Kidney glomerular epithelial cell (primary cell): ENCODE measurements at regions not wholly inside any gene's neighbourhood (a gene's known extent, or its start where the extent isn't known, plus 50 kb on each side); places are given as distances from the start of the nearest gene placed in this dataset.
"Not testable (repeated sequence)": the region's sequence is repeated elsewhere in the genome, so short reads cannot be mapped to it uniquely, and the experiment has no call there.

ENCODE experiments used
- DNase-seq: peaks from one replicate; lab custom pipeline; 2025; lab: John Stamatoyannopoulos, UW

- no peak for DNase-seq
Measured at GRCh38 chr10:121135512-121135911, 284.4 kb downstream of the WDR11 start.

DNA sequence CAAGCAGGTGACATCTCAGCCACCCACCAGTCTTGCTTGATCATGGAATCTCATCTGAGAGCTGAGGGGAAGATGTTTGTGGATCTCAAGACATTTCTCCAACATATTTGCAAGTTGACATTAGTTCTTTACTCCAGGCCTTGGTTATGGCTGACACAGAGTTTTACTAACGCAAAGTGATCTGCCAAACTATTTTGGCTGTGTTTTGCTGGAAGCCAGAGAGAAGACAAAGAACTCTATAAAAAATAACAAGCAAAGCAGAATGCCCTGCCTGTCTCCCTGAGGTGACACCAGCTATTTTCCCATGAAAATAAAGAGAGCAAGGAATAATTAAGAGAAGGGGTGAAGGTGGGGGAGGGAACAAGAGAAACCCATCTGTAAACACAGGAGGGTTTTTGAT is 286.4 kb downstream of the WDR11 start:
- DNase-seq: no peak

- no peak for DNase-seq
Measured at GRCh38 chr10:121138112-121138860, 287.1 kb downstream of the WDR11 start.

- no peak for DNase-seq
Measured at GRCh38 chr10:121138918-121139317, 287.8 kb downstream of the WDR11 start.

- DNase-seq: not testable (repeated sequence)
Measured at GRCh38 chr10:121145802-121146395, 294.7 kb downstream of the WDR11 start.

DNA sequence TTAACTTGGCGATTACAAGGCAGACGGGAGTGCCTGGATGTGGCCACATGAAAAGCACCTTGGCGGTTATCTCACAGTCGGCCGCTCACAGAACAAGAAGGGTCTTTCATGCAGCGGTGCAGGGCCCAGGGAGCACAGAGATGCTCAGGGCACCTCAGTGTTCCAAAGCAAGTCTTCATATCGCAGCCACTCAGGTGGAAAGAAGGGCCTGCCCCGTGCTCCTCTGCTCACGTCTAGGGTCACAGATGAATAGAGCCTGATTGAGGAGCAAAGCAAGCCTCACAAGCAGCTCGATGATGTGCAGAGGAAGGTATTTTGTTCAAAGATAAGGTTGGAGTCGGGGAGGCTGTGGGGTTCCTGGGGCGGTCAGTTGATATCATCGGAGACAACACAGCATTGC is 297.8 kb downstream of the WDR11 start:
- DNase-seq: no peak

DNA sequence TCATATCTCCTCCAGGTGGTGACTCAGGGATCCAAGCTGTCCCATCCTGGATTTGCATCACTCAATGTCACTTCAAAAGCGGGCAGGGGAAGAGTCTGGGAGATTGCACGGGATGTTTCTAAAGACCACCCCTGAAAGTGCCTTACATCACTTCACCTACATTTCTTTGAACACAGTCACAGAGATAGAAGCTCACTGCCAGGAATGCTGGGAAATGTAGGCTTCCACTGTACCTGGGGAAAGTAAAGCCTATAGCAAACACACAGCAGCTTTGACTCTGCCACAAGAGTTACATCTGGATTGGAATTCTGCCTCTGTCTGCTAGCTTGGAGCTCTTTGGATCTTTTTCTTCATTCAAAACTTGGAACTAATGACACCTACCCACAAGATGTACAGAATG is 300.9 kb downstream of the WDR11 start:
- DNase-seq: no peak

DNA sequence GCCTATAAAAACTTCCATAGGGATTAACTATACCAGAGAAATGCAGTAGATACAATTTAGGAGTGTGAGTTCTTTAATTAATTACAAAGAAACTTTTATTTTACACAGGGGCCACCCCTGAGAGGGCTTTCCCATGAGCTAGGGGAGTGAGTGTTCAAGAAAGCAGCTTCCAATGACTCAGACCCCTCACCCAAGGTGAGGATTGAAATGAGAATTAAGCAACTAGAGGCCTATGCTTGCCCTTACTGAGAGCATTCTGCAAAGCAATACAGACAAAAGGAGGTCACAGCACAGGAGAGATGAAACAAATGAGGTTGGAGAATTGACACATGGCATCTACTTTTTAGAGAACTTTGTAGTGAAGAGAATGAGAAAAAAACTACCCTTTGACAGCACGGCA is 301.8 kb downstream of the WDR11 start:
- no peak for DNase-seq

DNA sequence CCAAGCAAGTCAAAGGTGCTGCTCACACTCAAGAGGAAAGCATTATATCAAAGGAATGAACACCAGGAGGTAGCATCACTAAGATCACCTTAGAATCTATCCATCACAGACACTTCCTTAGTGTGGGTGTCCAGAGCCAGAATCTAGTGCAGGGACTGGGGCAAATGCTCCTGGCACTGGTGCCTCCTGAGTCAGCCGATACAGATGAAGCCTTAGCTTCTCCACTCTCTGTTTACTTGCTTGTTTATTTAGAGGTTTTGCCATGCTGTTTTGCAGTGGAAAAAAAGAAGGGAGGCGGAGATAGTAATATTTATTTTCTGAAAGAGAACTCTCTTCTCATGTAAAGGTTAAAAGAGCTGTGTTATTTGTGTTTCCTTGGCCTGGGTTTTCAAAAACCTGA is 303.1 kb downstream of the WDR11 start:
- no peak for DNase-seq

DNA sequence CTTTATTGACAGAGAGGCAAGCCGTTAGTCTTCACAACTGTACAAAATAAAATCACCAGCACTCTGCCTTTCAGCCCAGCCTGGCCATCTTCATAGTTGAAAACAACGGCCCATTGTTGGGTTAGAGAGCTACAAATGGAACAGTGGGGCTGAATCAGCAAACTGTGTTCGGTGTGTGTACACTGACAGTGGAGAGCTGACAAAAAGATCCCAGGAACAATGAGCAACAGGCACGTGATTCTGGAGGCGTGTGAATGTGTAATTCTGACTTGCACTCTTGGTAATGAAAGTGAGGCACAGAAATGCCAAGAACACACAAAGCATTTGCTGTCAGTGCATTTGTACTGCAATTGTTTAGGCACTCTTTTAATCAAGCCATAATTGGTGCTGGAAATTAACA is 303.7 kb downstream of the WDR11 start:
- no peak for DNase-seq

DNA sequence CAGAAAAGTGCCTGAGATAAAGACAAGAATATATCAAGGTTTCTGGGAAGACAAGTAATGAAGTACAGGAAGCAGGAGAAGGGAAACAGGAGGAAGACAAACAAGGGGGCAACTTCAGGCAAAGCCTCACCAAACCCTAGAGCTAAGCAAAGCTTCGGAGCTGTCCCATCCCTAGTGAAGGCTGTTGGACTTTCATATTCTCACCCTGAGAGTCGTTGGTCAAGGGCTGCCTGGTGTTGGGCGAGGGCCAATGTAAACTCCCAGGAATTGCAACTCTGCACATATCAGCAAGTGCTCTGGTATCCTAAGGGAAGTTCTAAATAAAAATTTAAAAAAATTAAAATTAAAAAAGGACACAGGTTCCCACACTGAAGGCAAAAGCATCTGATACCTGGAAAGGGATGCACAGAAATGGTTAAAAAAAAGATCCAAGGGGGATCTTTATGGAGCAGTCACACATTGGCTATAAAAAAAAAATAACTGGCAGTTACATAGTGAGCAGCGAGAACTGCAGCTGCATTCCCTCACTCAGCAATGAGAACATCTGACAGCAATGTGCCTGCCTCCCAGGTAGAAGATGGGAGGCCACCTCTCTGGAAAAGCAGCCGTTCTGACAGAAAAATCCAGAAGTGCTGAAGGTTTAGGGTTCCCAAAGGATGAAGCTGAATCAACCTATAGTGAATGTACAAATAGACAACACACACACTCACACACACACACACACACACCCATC is 304.7 kb downstream of the WDR11 start:
- no peak for DNase-seq

- DNase-seq: no peak
Measured at GRCh38 chr10:121157998-121158397, 306.8 kb downstream of the WDR11 start.

DNA sequence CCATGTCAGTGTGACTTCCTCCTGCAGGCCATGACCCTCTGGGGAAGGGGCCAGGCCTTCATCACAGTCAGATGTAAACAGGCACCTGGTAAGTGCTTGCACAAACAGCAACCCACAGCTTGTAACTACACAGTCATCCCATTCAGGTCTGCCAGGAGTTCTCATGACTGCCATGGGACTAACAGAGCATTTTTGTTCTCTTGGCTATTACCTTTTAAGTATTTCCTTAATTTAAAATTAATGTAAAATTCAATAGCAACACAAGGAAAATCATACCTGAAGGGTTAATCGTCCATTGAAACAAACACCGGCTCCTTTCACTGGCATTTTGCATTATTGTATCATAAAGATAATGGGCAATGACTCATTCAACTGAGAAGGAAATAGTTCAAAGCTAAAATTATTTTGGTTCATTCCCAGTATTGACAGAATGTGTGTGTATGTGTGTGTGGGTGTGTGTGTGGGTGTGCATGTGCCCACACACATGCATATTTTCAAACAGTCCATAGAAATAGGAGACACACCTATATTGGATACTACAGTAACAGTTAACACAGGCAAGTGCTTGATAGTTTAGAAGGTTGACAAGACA is 307.9 kb downstream of the WDR11 start:
- DNase-seq: no peak

DNA sequence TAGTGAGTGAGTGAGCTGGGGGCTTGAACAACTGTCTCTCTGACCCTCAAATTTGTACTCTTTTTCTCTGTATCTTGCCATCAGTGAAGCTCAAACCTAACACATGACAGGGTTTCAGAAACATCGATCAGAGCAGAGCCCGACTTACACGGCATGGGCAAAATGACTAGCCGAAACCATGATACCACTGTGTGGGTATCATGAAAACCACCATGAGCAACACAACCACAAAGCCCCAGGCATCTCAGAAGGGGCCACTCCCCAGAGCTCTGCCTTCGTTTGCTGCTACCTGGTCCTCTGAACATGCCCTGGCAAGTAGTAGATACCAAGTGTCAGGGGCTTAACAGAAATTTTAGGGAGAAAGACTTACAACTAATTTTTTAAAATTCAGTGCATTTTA is 308.5 kb downstream of the WDR11 start:
- no peak for DNase-seq

DNA sequence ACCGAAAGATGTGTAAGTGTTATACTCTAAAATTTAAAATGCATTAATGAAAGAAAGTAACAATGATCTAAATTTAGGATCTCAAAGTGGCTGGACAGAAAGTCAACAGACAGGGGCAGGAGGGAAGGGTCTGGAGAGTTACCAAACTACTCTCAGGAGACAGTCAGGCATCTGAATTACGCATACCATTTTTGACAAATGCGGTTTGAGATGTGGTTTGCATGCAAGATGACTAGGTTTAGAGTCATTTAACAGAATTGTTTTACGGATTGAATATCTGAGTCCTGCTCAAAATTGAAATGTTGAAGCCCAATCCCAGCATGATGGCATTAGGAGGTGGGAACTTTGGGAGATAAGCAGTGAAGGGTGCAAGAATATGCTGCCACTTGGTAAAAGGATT is 314.1 kb downstream of the WDR11 start:
- DNase-seq: no peak

GRCh38 chr10:121167534-121168243 is 316.5 kb downstream of the WDR11 start:
- DNase-seq: no peak

DNA sequence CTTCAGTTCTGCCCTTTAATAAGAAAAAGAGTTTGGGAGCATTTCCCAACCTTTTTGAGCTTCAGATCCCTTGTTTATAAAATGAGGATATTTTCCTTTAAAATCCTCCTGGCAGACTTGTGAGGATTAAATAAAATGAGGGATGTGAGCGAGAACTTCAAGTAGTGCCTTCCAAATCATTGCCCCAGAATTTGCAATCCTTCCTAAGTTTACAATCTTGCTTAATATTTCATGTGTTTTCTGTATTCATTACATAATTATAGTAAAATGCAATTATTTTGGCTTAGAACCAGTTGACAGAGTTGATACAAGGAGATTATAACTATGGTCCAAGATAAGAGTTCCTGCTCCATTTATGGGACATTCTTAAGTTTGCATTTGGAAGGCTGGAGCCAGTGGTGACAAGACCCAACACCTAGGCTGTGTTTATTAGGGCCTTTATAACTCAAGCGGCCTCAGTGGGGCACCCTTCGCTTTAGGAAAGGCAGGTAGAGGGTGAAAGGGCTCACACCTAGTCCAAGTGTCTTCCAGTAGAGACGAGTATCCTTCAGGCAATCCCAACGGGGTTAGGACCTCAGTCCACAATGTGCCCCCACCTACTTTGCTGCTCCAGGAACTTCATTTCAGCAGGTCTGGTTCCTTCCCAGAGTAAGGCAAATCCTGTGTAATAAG is 317.5 kb downstream of the WDR11 start:
- DNase-seq: no peak

- no peak for DNase-seq
Measured at GRCh38 chr10:121169406-121169805, 318.2 kb downstream of the WDR11 start.

DNA sequence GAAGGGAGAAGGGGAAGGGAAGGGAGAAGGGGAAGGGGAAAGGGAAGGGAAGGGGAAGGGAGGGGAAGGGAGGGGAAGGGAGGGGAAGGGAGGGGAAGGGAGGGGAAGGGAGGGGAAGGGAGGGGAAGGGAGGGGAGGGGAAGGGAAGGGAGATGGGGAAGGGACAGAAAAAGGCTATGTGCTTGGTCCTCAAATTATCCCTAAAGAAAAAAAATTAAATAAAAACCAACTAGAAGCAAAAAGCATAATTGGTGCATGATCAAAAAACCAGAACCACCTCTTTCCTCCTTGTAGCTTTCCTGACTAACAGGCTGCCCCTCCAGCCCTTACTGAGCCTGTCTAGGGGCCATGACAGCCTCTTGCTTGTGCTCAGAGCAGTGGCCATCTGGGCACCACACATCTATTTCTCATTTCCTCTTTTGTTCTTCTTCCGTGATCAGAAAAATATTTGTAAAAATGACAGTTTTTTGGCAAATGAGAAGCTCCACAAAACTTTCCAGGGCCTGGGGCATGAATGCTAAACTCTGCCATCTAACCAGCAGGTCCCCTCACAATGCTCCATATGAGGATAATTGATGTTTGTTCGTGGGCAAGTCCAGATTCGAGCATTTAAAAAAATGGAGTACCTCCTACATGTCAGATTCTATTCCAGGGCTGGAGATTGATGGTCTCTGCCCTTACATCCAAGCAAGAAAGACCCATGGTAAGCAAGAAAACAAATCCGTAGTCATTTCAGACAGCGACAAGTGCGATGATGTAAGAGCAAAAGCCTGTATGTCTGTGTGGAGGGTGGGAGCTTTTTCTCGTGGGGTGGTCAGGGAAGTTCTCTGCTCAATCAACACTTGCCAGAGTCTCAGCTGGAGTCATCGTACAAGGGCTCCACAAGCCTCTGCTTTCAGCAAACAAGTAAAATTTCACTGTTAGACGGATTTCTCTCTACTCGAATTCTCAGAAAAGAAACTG is 320.9 kb downstream of the WDR11 start:
- DNase-seq: no peak

DNA sequence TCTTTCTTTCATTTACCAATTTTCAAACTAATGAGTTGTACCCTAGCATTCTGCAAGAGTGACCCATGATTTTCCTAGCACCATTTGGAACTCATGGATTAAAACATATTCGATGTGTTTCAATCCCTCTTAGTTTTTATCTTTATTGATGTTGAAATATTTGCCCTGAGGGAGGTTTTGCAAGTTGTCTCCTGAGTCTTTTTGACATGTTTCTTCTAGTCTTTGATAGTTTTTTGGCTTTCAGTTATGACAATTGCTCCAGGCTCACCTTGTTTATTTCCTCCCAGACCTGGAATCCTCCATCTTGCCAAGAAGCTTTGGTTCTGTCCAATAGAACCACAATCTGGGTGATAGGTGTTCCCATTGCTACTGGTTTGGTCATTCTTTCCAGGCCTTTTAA is 327.8 kb downstream of the WDR11 start:
- DNase-seq: no peak

GRCh38 chr10:121182219-121182618 is 331.1 kb downstream of the WDR11 start:
- no peak for DNase-seq
